ENCODE measurements at regions not wholly inside any gene's neighbourhood (a gene's known extent, or its start where the extent isn't known, plus 50 kb on each side); places are given as distances from the start of the nearest gene placed in this dataset.
"Not testable (repeated sequence)": the region's sequence is repeated elsewhere in the genome, so short reads cannot be mapped to it uniquely, and the experiment has no call there.

- Histone ChIP-seq H3F3A (ENCODE audit: insufficient read depth, low read depth) (peaks cover 18% of the 10 kb centered on the region; the same call in 1 of the 2 replicates), H3K9me3 (ENCODE audit: insufficient read depth, low read depth) (no peaks in the 10 kb centered on the region), H3K4me3 (no peak overlapping the region), H3K27ac (peak overlapping the region; percentile 79; the same call in 1 of the 2 replicates), H3K4me2 (peak overlapping the region; percentile 59; the same call in 1 of the 2 replicates), H3K4me1 (replicated peaks; ENCODE audit: insufficient read depth) (peaks cover 46% of the 10 kb centered on the region), H3K36me3 (ENCODE audit: low read depth) (no peaks in the 10 kb centered on the region), H3K9me2 (ENCODE audit: insufficient read depth) (no peaks in the 10 kb centered on the region), H4K20me1 (ENCODE audit: insufficient read depth) (no peaks in the 10 kb centered on the region), H3K27me3 (ENCODE audit: insufficient read depth, low read depth) (no peaks in the 10 kb centered on the region), H2AFZ (no peak overlapping the region), H3K79me2 (ENCODE audit: low read depth) (no peaks in the 10 kb centered on the region)
- TF ChIP-seq EZH2 (IDR thresholded peaks at IDR 0.05; ENCODE audit: low read depth) (no peak), CTCF (conservative IDR thresholded peaks at IDR 0.05) (no peak)
- no peak for DNase-seq
- ChIA-PET POLR2A (ENCODE audit: unreplicated experiment) (no interaction called here), CTCF (no interaction called here)
- intact Hi-C loops (cut with micrococcal nuclease; ENCODE audit: unreplicated experiment), result no loop called here
- no TSS peak for BruUV-seq (replicated peaks)
Observed at GRCh38 chr1:91098299-91098906, 76.6 kb upstream of the ZNF644 start.

DNA sequence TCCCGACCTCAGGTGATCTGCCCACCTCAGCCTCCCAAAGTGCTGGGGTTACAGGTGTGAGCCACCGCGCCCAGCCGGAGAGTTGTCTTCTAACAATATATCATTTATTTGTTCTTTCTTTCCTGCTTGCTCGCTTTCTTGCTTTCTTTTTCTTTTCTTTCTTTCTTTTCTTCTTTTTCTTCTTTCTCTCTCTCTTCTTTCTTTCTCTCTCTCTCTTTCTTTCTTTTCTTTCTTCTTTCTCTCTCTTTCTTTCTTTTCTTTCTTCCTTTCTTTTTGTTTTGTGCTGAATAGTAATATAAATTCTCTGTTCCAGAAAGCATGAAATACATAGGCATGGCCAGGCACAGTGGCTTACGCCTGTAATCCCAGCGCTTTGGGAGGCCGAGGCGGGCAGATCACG, 73.5 kb upstream of the ZNF644 start:
- CTCF ChIA-PET; H3K27ac ChIP-seq; H2AFZ ChIP-seq; H3K4me2 ChIP-seq; H3K9me3 ChIP-seq (ENCODE audit: insufficient read depth, low read depth); H3K36me3 ChIP-seq (ENCODE audit: low read depth); H4K20me1 ChIP-seq (ENCODE audit: insufficient read depth); DNase-seq; POLR2A ChIA-PET (ENCODE audit: unreplicated experiment); intact Hi-C loops (cut with micrococcal nuclease; ENCODE audit: unreplicated experiment); H3K9me2 ChIP-seq (ENCODE audit: insufficient read depth); BruUV-seq (replicated peaks); H3K4me3 ChIP-seq; H3K79me2 ChIP-seq (ENCODE audit: low read depth); H3K27me3 ChIP-seq (ENCODE audit: insufficient read depth, low read depth): not testable (repeated sequence)
- peaks cover 36% of the 10 kb centered on the region for H3F3A ChIP-seq (ENCODE audit: insufficient read depth, low read depth)
- peaks cover 59% of the 10 kb centered on the region for H3K4me1 ChIP-seq (replicated peaks; ENCODE audit: insufficient read depth)

DNA sequence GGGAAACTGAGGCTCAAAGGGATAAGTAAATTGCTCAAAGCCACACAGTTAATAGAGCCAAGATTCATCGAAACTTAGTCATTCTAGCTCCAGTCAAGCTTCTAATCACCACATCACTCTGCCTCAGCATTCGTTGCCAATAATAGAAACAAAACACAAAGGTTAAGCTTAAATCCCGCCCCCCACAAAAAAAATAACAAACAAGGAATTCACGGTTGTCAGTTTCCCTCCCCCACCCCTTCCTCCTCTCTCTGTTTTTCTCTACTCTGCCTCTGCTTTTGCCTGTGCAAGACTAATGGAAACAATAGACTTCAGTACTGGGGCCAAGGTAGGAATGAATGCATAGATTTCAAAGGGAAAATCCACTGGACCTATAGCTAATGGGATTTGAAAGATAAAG, 70.7 kb upstream of the ZNF644 start:
- Histone ChIP-seq H3K27ac (peak overlapping the region; percentile 95), H3K4me2 (peak overlapping the region; percentile 76), H4K20me1 (ENCODE audit: insufficient read depth) (no peaks in the 10 kb centered on the region), H3K4me1 (replicated peaks; ENCODE audit: insufficient read depth) (peaks cover 33% of the 10 kb centered on the region), H3F3A (ENCODE audit: insufficient read depth, low read depth) (peaks cover 23% of the 10 kb centered on the region), H3K79me2 (ENCODE audit: low read depth) (no peaks in the 10 kb centered on the region), H3K36me3 (ENCODE audit: low read depth) (no peaks in the 10 kb centered on the region), H2AFZ (peak overlapping the region; percentile 78), H3K27me3 (ENCODE audit: insufficient read depth, low read depth) (no peaks in the 10 kb centered on the region), H3K9me3 (ENCODE audit: insufficient read depth, low read depth) (peaks cover 3% of the 10 kb centered on the region; the same call in 1 of the 2 replicates), H3K9me2 (ENCODE audit: insufficient read depth) (no peaks in the 10 kb centered on the region), H3K4me3 (peak overlapping the region; percentile 38; the same call in 1 of the 2 replicates)
- CTCF ChIA-PET, result no interaction called here
- POLR2A ChIA-PET (ENCODE audit: unreplicated experiment), result interaction anchor here (1.5 kb wide), 1 partner anchor 70 kb away, joined by 5 read pairs; no protein-coding TSS in a partner anchor
- no peak for TF ChIP-seq EZH2 (IDR thresholded peaks at IDR 0.05; ENCODE audit: low read depth)
- TF ChIP-seq CTCF (conservative IDR thresholded peaks at IDR 0.05), result no peak
- BruUV-seq (replicated peaks), result no TSS peak
- DNase-seq, result peak in 1 of 2 experiments; percentile 95
- intact Hi-C loops (cut with micrococcal nuclease; ENCODE audit: unreplicated experiment), result loop anchor here (1.0 to 5.0 kb wide), 2 partner anchors 8 to 70 kb away; partner anchors contain the start of gene ZNF644

Data from PC-9 (cell line).